Mesenchymal stem cell (in vitro differentiated cells and primary cell): ENCODE measurements at regions not wholly inside any gene's neighbourhood (a gene's known extent, or its start where the extent isn't known, plus 50 kb on each side); places are given as distances from the start of the nearest gene placed in this dataset.

Source experiments
- DNase-seq: peaks from one replicate; pipeline ENCODE4 v3.0.0-alpha.2; 2013
- H2AFZ ChIP-seq: one replicate; pipeline ENCODE4 v1.6.1; 2013; ENCODE audit warnings: low read depth, mild to moderate bottlenecking, control low read depth, inconsistent platforms, low read length, moderate library complexity
- H2AK5ac ChIP-seq: 2 replicates; pipeline ENCODE4 v1.6.1; 2013; ENCODE audit warnings: low read length, moderate library complexity, mild to moderate bottlenecking, inconsistent platforms; ENCODE audit not compliant: severe bottlenecking
- H2BK120ac ChIP-seq: one replicate; pipeline ENCODE4 v1.6.1; 2013; ENCODE audit warnings: low read depth, mild to moderate bottlenecking, inconsistent platforms, low read length, moderate library complexity
- H2BK12ac ChIP-seq, 2 experiments: one replicate each; pipeline ENCODE4 v1.6.1; 2013; ENCODE audit warnings: inconsistent platforms in 2 of 2, low read length in 2 of 2, mild to moderate bottlenecking in 2 of 2, moderate library complexity in 2 of 2, control low read depth in 1 of 2
- H2BK15ac ChIP-seq: one replicate; pipeline ENCODE4 v1.6.1; 2013; ENCODE audit warnings: mild to moderate bottlenecking, low read depth, inconsistent platforms; ENCODE audit not compliant: poor library complexity, severe bottlenecking
- H2BK5ac ChIP-seq: 2 replicates; pipeline ENCODE4 v1.6.1; 2013; ENCODE audit warnings: low read depth, mild to moderate bottlenecking, low read length, control low read depth, inconsistent platforms; ENCODE audit not compliant: poor library complexity, severe bottlenecking
- H3K14ac ChIP-seq, 2 experiments: one replicate each; pipeline ENCODE4 v1.6.1; 2013; ENCODE audit warnings: inconsistent platforms in 2 of 2, low read length in 2 of 2, control low read depth in 1 of 2, mild to moderate bottlenecking in 1 of 2, moderate library complexity in 1 of 2
- H3K18ac ChIP-seq, 2 experiments: one replicate each; pipeline ENCODE4 v1.6.1; 2013; ENCODE audit warnings: inconsistent platforms in 2 of 2, low read length in 2 of 2, control low read depth in 1 of 2, low read depth in 1 of 2, mild to moderate bottlenecking in 1 of 2
- H3K23ac ChIP-seq, 2 experiments: one replicate each; pipeline ENCODE4 v1.6.1; 2013; ENCODE audit warnings: inconsistent platforms in 2 of 2, low read length in 2 of 2, mild to moderate bottlenecking in 2 of 2, moderate library complexity in 2 of 2, control low read depth in 1 of 2
- H3K27ac ChIP-seq: 2 replicates; pipeline ENCODE4 v1.5.1; 2013; ENCODE audit warnings: mild to moderate bottlenecking, moderate library complexity, low read length, control low read depth, inconsistent platforms; ENCODE audit not compliant: poor library complexity, severe bottlenecking
- H3K27me3 ChIP-seq, 2 experiments: 2 replicates each; pipeline versions ENCODE4 v1.6.1 to v1.7.0; 2013; ENCODE audit warnings: low read length in 2 of 2, mild to moderate bottlenecking in 2 of 2, moderate library complexity in 2 of 2, control low read depth in 1 of 2, inconsistent platforms in 1 of 2; ENCODE audit not compliant: control insufficient read depth in 1 of 2, insufficient read depth in 1 of 2
- H3K36me3 ChIP-seq, 2 experiments: 2 replicates each; pipeline versions ENCODE4 v1.6.1 to v1.7.0; 2013; ENCODE audit warnings: low read length in 2 of 2, control low read depth in 1 of 2, inconsistent platforms in 1 of 2, low read depth in 1 of 2, mild to moderate bottlenecking in 1 of 2; ENCODE audit not compliant: insufficient read depth in 2 of 2, control insufficient read depth in 1 of 2
- H3K4ac ChIP-seq, 2 experiments: one replicate each; pipeline ENCODE4 v1.6.1; 2013; ENCODE audit warnings: inconsistent platforms in 2 of 2, low read length in 2 of 2, mild to moderate bottlenecking in 2 of 2, moderate library complexity in 2 of 2, control low read depth in 1 of 2, low read depth in 1 of 2
- H3K4me1 ChIP-seq: 2 replicates; pipeline ENCODE4 v1.6.1; 2013; ENCODE audit warnings: low read depth, low read length, control low read depth; ENCODE audit not compliant: control insufficient read depth, insufficient read depth
- H3K4me2 ChIP-seq: 2 replicates; pipeline ENCODE4 v1.6.1; 2013; ENCODE audit warnings: low read length, mild to moderate bottlenecking, inconsistent platforms; ENCODE audit not compliant: poor library complexity, severe bottlenecking
- H3K4me3 ChIP-seq, 2 experiments: 2 replicates each; pipeline versions ENCODE4 v1.5.1 to v1.7.0; 2013; ENCODE audit warnings: low read length in 2 of 2, mild to moderate bottlenecking in 2 of 2, control low read depth in 1 of 2, low read depth in 1 of 2; ENCODE audit not compliant: insufficient read depth in 1 of 2
- H3K79me1 ChIP-seq: replicated peaks from 2 replicates; pipeline ENCODE4 v1.6.1; 2013; ENCODE audit warnings: mild to moderate bottlenecking, control low read depth, low read length, inconsistent platforms; ENCODE audit not compliant: poor library complexity, severe bottlenecking
- H3K9ac ChIP-seq: 2 replicates; pipeline ENCODE4 v1.7.0; 2013; ENCODE audit warnings: mild to moderate bottlenecking, low read length, moderate library complexity
- H3K9me3 ChIP-seq: 2 replicates; pipeline ENCODE4 v1.7.0; 2013; ENCODE audit warnings: mild to moderate bottlenecking, low read length; ENCODE audit not compliant: control insufficient read depth
- H4K8ac ChIP-seq: one replicate; pipeline ENCODE4 v1.6.1; 2013; ENCODE audit warnings: inconsistent platforms, mild to moderate bottlenecking, low read length, moderate library complexity
- H4K91ac ChIP-seq: one replicate; pipeline ENCODE4 v1.6.1; 2013; ENCODE audit warnings: mild to moderate bottlenecking, low read length, inconsistent platforms
- WGBS: methylation state at CpG from one replicate; pipeline ENCODE4 v1.1.7; 2013; ENCODE audit warnings: mixed read lengths; 5-methylcytosine and 5-hydroxymethylcytosine counted together

- no peaks in the 10 kb centered on the region for H3K9me3 ChIP-seq
- no peak overlapping the region for H3K4me2 ChIP-seq
- no peak overlapping the region for H2AFZ ChIP-seq
- DNase-seq: no peak
- no peak overlapping the region for H4K91ac ChIP-seq
- H3K9ac ChIP-seq: no peak overlapping the region
- no peak overlapping the region for H3K4me3 ChIP-seq
- H3K14ac ChIP-seq: no peak overlapping the region
- H3K18ac ChIP-seq: no peak overlapping the region
- no peak overlapping the region for H2BK15ac ChIP-seq
- no peak overlapping the region for H2BK12ac ChIP-seq
- H3K27me3 ChIP-seq: no peaks in the 10 kb centered on the region
- H3K4me1 ChIP-seq: peaks cover 1% of the 10 kb centered on the region
- H3K4ac ChIP-seq: no peak overlapping the region
- no peaks in the 10 kb centered on the region for H3K79me1 ChIP-seq
- H3K27ac ChIP-seq: no peak overlapping the region
- no peak overlapping the region for H2BK120ac ChIP-seq
- no peak overlapping the region for H3K23ac ChIP-seq
- H2BK5ac ChIP-seq: no peak overlapping the region
- 91% methylated on average over 23 of the region's 24 CpGs for WGBS
- H3K36me3 ChIP-seq: peaks cover 0 to 25% of the 10 kb centered on the region in 2 experiments
- no peak overlapping the region for H2AK5ac ChIP-seq
- no peak overlapping the region for H4K8ac ChIP-seq
Measured at GRCh38 chr11:70804139-70804837, 406.0 kb downstream of the CTTN start.

DNA sequence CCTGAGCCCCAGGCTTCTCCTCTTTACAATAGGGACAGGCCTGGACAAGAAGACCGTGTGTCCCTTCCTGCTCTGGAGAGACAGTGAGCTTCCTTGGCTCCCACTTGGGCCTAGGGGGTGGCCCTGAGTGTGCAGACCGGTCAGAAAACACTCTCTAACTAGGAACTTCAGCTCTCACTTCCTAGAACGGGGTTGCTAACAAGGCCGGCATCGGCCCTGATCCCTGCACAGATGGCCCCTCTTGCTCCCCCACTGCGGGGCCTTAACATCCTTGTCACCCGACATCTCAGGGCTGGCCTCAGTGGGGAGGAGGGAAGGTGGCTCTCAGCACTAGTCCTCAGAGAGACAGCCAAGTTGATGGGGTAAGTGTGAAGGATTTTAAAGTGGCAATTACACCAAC lies 406.9 kb downstream of the CTTN start:
- Histone ChIP-seq H2BK5ac (no peak overlapping the region), H3K4me1 (no peaks in the 10 kb centered on the region), H2BK120ac (no peak overlapping the region), H3K9me3 (no peaks in the 10 kb centered on the region), H3K4me2 (no peak overlapping the region), H4K91ac (no peak overlapping the region), H3K36me3 (peaks cover 0 to 25% of the 10 kb centered on the region in 2 experiments), H2AK5ac (no peak overlapping the region), H3K14ac (no peak overlapping the region), H2BK15ac (no peak overlapping the region), H3K4me3 (no peak overlapping the region), H3K9ac (no peak overlapping the region), H4K8ac (no peak overlapping the region), H3K23ac (no peak overlapping the region), H3K27ac (no peak overlapping the region), H3K79me1 (no peaks in the 10 kb centered on the region), H2AFZ (no peak overlapping the region), H3K27me3 (no peaks in the 10 kb centered on the region), H3K4ac (no peak overlapping the region), H2BK12ac (no peak overlapping the region), H3K18ac (no peak overlapping the region)
- WGBS: 92% methylated on average over 5 of the region's 7 CpGs
- no peak for DNase-seq

DNA sequence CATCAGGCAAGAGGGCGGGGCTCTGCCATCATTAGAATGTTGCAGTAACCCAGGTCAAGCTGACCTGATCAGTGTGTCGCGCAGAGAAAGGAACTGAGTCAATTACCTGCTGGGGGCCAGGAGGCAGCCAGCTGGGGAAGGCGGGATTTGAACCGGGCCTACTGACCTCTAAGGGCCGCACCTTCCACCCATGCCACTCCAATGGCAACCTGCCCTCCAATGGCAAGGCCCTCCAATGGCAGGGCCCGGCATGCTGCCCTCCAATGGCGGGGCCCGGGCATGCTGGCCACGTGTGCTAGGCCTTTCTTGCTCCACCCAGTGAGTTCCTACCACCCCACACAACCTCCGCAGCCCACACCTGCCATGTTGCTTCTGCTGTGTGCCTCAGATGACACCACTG lies 407.6 kb downstream of the CTTN start:
- no peak overlapping the region for H4K91ac ChIP-seq
- no peaks in the 10 kb centered on the region for H3K79me1 ChIP-seq
- H2BK15ac ChIP-seq: no peak overlapping the region
- H3K4me3 ChIP-seq: no peak overlapping the region
- H3K4ac ChIP-seq: no peak overlapping the region
- H2BK120ac ChIP-seq: no peak overlapping the region
- no peaks in the 10 kb centered on the region for H3K27me3 ChIP-seq
- H2BK5ac ChIP-seq: no peak overlapping the region
- H4K8ac ChIP-seq: no peak overlapping the region
- no peak for DNase-seq
- H2AK5ac ChIP-seq: no peak overlapping the region
- no peak overlapping the region for H3K18ac ChIP-seq
- no peak overlapping the region for H3K14ac ChIP-seq
- H2AFZ ChIP-seq: no peak overlapping the region
- no peaks in the 10 kb centered on the region for H3K4me1 ChIP-seq
- no peak overlapping the region for H3K23ac ChIP-seq
- H3K4me2 ChIP-seq: no peak overlapping the region
- 89% methylated on average over 11 of the region's 11 CpGs for WGBS
- H3K9me3 ChIP-seq: no peaks in the 10 kb centered on the region
- no peak overlapping the region for H3K9ac ChIP-seq
- H3K27ac ChIP-seq: no peak overlapping the region
- peaks cover 0 to 25% of the 10 kb centered on the region in 2 experiments for H3K36me3 ChIP-seq
- H2BK12ac ChIP-seq: no peak overlapping the region

GRCh38 chr11:70806461-70807194 lies 408.3 kb downstream of the CTTN start:
- Histone ChIP-seq H2AFZ (no peak overlapping the region), H4K8ac (no peak overlapping the region), H3K27me3 (no peaks in the 10 kb centered on the region), H3K36me3 (peaks cover 0 to 25% of the 10 kb centered on the region in 2 experiments), H3K9ac (no peak overlapping the region), H3K4me1 (no peaks in the 10 kb centered on the region), H2BK15ac (no peak overlapping the region), H3K79me1 (no peaks in the 10 kb centered on the region), H3K4me3 (no peak overlapping the region), H3K9me3 (no peaks in the 10 kb centered on the region), H3K18ac (no peak overlapping the region), H3K27ac (no peak overlapping the region), H3K4me2 (no peak overlapping the region), H3K4ac (no peak overlapping the region), H2BK12ac (no peak overlapping the region), H2AK5ac (no peak overlapping the region), H2BK5ac (no peak overlapping the region), H2BK120ac (no peak overlapping the region), H4K91ac (no peak overlapping the region), H3K14ac (no peak overlapping the region), H3K23ac (no peak overlapping the region)
- WGBS: 90% methylated on average over 23 of the region's 27 CpGs
- DNase-seq: no peak
